ENCODE measurements at regions not wholly inside any gene's neighbourhood (a gene's known extent, or its start where the extent isn't known, plus 50 kb on each side); places are given as distances from the start of the nearest gene placed in this dataset.

DNA sequence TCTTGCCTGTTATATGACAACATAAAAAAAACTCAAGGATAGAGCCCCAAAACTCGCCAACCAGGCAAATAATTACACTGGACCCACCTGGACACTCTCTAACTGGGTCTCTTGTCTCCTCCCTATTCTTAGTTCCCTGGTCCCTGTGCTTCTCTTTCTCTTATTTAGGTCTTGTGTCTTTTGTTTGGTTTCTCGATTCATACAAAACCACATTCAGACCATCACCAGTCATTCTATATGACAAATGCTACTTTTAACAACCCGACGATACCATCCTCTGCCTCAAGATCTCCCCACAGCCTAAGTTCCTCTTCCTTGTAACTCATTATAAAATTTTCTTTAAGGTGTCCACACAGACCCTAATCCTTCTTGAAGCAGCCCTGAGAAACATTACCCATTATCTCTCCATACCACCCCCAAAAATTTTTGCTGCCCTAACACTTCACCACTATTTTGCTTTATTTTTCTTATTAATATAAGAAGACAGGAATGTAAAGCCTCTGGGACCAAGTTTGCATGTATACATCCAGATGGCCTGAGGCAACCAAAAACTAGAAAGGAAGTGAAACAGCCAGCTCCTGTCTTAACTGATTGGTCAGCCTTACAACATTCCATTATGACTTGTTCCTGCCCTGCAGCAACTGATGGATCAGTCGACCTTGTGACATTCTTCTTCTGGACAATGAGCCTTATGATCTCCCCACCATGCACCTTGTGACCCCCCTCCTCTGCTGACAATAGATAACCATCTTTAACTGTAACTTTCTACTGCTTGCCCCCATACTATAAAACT, 638.2 kb downstream of the AMY1C start:
- TF ChIP-seq YY1 (IDR thresholded peaks at IDR 0.05) = no peak
- TF ChIP-seq CTCF (IDR thresholded peaks at IDR 0.05; ENCODE audit: low read depth, low read length, missing input control) = no peak

Measured in liver (tissue), 2 donors.